Transverse colon (tissue), 3 donors: ENCODE measurements at regions not wholly inside any gene's neighbourhood (a gene's known extent, or its start where the extent isn't known, plus 50 kb on each side); places are given as distances from the start of the nearest gene placed in this dataset.

Experiments used
- CTCF ChIP-seq, 5 experiments: fragments of 200-600 bp in 3 of 5; fragments of 450-650 bp in 2 of 5; sonication (generic) in 3 of 5; IDR thresholded peaks; 1 replicate in 2 of 5; 2 replicates in 3 of 5; pipeline ENCODE4 v1.5.1; 2016 to 2017; ENCODE audit warnings: antibody characterized with exemption in 5 of 5, inconsistent platforms in 3 of 5, mild to moderate bottlenecking in 2 of 5, moderate library complexity in 1 of 5
- EP300 ChIP-seq: sonication (generic); formaldehyde crosslinking; IDR thresholded peaks from one replicate; pipeline ENCODE4 v1.6.1; 2017; ENCODE audit warnings: antibody characterized with exemption, low read depth
- POLR2A ChIP-seq: fragments of 450-650 bp; IDR thresholded peaks from one replicate; pipeline ENCODE4 v1.6.1; 2016; ENCODE audit warnings: antibody characterized with exemption, mild to moderate bottlenecking, moderate library complexity

- TF ChIP-seq POLR2A (no peak), CTCF (IDR thresholded peaks at IDR 0.05) (no peak), EP300 (no peak)
Measured at GRCh38 chr13:112144616-112145550, 77.9 kb downstream of the SOX1 start.
